ENCODE measurements at regions not wholly inside any gene's neighbourhood (a gene's known extent, or its start where the extent isn't known, plus 50 kb on each side); places are given as distances from the start of the nearest gene placed in this dataset.
A peak's percentile ranks its signal among the peaks of the same experiment; 100 is the strongest.
"Not testable (repeated sequence)": the region's sequence is repeated elsewhere in the genome, so short reads cannot be mapped to it uniquely, and the experiment has no call there.

GRCh38 chr20:6715401-6715941, 52.0 kb upstream of the BMP2 start:
- no peak for DNase-seq

- peak; percentile 19 for DNase-seq
Observed at GRCh38 chr20:6714279-6714711, 53.2 kb upstream of the BMP2 start.

- no peak for DNase-seq
Observed at GRCh38 chr20:6711951-6712649, 55.4 kb upstream of the BMP2 start.

GRCh38 chr20:6709910-6710595, 57.4 kb upstream of the BMP2 start:
- no peak for DNase-seq

GRCh38 chr20:6708010-6708409, 59.5 kb upstream of the BMP2 start:
- DNase-seq = no peak

GRCh38 chr20:6707321-6707831, 60.1 kb upstream of the BMP2 start:
- DNase-seq = no peak

GRCh38 chr20:6705926-6706548, 61.4 kb upstream of the BMP2 start:
- no peak for DNase-seq

- DNase-seq = no peak
Observed at GRCh38 chr20:6705106-6705766, 62.2 kb upstream of the BMP2 start.

GRCh38 chr20:6704132-6704861, 63.2 kb upstream of the BMP2 start:
- DNase-seq = no peak

- DNase-seq = no peak
Observed at GRCh38 chr20:6703656-6704055, 63.8 kb upstream of the BMP2 start.

GRCh38 chr20:6703047-6703446, 64.4 kb upstream of the BMP2 start:
- no peak for DNase-seq

- DNase-seq = no peak
Observed at GRCh38 chr20:6702144-6702543, 65.3 kb upstream of the BMP2 start.

GRCh38 chr20:6700563-6701329, 66.7 kb upstream of the BMP2 start:
- no peak for DNase-seq

GRCh38 chr20:6699921-6700562, 67.4 kb upstream of the BMP2 start:
- DNase-seq = no peak

GRCh38 chr20:6698723-6699122, 68.8 kb upstream of the BMP2 start:
- DNase-seq = no peak

GRCh38 chr20:6698056-6698455, 69.4 kb upstream of the BMP2 start:
- peak; percentile 80 for DNase-seq

- no peak for DNase-seq
Observed at GRCh38 chr20:6697228-6697972, 70.1 kb upstream of the BMP2 start.

- DNase-seq = no peak
Observed at GRCh38 chr20:6696001-6696400, 71.5 kb upstream of the BMP2 start.

- DNase-seq = not testable (repeated sequence)
Observed at GRCh38 chr20:6693808-6694198, 73.7 kb upstream of the BMP2 start.

- no peak for DNase-seq
Observed at GRCh38 chr20:6693178-6693807, 74.2 kb upstream of the BMP2 start.
